HG02678 (cell line): ENCODE measurements at regions not wholly inside any gene's neighbourhood (a gene's known extent, or its start where the extent isn't known, plus 50 kb on each side); places are given as distances from the start of the nearest gene placed in this dataset.
"Not testable (repeated sequence)": the region's sequence is repeated elsewhere in the genome, so short reads cannot be mapped to it uniquely, and the experiment has no call there.

Experiments
- ATAC-seq: cut with Tn5 transposase; IDR thresholded peaks from one replicate; pipeline ENCODE4 v1.9.1; 2021; ENCODE audit warnings: mild to moderate bottlenecking, moderate library complexity; ENCODE audit not compliant: unreplicated experiment

DNA sequence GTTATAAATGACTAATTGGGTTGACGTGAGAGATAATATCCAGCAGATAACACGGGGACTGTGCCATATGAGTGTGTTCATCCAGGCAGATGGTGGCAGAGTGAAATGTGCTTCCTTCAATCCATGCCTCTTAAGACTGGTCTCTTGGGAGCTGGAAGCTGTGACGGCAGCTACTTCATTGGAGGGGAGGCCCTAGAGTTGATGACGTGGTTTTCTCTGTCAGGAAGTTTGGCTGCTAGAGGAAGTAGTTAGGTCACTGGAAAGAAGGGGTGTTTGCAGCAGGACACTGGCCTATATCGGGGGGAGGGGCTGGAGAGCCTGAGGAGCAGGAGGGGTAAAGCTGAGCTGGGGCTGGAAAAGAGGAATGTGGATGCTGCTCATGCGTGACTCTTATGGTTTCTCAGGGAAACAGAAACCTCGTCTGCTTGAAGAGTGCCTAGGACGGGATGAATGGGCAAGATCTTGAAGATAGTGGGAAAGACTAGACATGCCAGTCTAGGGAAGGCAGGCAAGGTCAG is 3051.6 kb downstream of the RPIA start:
- ATAC-seq: not testable (repeated sequence)

DNA sequence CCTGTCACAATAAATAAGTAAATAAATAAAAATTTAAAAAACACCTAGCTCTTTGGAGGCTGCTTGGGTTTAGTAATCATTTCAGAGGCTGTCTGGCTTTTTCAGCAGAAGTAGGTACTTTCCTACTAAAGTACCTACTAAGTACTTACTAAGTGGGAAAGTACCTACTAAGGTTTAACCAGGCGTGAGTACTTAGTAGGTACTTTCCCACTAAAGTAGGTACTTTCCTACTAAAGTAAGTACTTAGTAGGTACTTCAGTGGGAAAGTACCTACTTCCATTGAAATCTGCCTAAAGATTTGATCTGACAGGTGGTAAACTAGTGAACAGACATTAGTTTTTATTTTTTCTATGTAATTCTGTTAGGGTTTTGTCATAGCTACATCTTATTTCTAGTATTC is 3052.4 kb downstream of the RPIA start:
- not testable (repeated sequence) for ATAC-seq

DNA sequence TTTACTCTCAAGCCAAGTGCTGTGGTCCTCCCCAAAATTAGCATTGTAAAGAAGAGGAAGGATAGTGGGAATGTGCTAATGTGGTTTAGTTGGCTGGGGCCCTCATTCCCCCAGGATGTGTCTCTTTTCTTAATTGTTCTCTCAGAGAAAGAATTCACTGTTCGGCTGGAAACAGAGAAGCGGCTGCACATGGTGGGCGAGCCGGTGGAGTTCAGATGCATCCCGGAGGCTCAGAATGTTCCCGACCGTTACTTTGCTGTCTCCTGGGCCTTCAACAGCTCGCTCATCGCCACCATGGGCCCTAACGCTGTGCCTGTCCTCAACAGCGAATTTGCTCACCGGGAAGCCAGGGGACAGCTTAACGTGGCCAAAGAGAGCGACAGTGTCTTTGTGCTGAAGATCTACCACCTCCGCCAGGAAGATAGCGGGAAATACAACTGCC is 3053.2 kb downstream of the RPIA start:
- ATAC-seq: not testable (repeated sequence)

DNA sequence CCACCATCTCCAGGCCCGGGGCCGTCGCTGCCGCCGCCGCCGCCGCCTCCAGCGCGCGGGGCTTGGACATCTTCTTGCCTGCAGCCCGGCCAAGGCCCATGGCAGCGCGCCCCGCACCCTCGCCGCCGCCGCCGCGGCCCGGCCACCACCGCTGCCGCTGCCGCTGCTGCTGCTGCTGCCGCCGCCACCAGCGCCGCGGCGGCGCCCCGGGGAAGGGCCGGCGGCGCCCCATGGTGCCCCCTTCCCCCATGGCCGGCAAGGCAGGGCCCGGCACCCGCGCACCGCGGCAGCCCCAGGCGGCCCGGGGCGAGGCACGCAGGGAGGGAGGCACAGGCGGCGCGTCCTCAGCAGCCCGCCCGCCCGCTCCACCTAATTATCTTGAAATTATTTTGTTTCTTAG is 3057.4 kb downstream of the RPIA start:
- ATAC-seq: no peak

DNA sequence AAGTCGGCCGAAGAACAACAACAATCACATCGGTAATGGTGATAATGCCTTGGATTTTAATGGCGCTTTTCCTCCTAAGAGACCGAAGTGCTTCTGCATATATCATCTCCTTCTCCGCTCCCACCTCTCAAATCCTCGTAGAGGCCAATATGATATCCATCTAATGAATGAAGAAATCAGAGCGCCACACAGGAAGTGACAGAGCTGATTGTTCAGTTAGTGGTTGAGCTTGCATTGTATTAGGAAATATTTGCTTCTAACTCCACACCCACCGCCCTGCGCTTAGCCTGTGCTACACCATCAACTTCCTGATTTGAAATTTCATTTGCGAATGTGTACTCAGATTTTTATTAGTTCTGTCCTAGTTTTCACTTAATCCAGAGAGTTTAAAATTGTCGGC is 3058.2 kb downstream of the RPIA start:
- ATAC-seq: not testable (repeated sequence)

DNA sequence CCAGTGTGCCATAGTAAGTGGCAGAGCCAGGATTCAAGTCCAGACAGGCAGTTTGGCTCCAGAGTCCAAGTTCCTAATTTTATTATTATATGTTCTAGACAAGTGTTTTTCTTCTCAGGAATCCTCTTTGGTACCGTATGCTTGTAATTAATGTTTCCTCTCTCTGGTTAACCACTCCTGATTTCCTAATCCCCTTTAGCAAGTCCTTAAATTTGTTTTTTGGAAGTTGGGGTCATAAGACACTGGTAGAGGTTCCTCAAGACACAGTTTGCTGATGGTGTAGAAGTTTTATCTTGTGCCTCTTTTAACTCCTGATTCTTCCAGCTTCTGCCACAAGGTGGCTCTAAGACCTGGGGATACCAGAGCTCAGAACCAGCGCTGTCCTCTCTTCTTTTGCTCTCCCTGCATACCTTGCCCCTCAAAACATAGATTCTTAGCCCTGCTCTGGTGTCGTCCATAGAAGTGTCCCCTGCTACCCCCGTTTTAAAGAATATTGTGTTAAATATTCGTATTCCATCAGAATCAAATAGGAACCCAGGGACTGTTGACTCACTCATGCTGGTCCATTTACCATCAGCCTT is 3068.0 kb downstream of the RPIA start:
- peak; percentile 74 for ATAC-seq

DNA sequence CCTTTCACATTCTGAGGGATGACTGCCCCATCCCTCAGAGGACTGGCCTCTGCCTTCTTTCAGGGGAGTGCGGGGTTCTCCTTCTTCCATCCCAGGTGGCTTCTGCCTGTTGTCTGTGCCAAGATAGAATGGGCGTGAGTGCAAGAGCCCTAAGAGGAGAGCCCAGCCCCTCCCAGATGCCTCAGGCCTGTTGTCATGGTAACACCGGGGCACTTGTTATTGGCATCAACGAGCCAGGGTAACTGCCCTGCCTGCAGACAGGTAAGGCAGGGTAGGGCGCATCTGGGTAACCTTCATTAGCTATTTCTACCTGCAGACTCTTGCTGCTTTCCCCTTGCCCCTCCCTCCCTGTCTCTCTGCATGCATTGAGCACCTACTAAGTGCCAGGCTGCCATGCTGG is 3069.2 kb downstream of the RPIA start:
- not testable (repeated sequence) for ATAC-seq

DNA sequence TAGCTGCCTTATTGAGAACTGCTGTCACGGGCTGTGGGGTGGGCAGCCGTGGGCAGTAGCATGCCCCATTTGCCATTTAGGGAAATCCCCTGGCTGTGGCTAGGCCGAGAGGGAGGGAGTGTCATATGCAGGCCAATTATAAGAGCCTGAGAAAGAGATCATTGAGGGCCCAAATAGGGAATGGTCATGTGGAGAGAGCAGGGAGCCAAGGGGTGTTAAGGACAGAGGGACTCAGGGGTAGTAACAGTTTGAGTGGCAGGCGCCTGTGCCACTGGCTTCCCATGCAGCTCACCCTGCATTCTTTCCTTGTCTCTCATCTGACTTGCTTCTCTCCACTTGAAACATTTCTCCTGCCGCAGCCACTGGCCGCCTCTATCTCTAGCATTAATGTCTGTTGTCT is 3070.8 kb downstream of the RPIA start:
- not testable (repeated sequence) for ATAC-seq

DNA sequence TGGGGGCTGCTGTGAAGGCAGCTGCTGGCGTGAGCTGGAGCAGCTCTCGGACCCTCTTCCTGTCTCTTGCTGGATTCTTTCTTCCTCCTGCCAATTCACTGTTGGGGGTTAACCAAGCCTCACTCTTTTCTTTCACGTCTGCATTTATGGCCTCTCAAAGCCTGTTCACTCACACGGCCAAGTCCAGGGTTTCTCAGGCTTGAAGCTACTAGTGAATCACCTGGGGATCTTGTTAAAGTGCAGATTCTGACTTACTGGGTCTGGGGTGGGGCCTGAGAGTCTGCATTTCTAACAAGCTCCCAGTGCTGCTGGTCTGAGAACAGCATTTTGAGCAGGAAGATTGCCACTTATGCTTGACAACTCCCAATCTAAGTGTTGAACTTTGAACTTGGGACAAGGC is 3072.2 kb downstream of the RPIA start:
- ATAC-seq: not testable (repeated sequence)

DNA sequence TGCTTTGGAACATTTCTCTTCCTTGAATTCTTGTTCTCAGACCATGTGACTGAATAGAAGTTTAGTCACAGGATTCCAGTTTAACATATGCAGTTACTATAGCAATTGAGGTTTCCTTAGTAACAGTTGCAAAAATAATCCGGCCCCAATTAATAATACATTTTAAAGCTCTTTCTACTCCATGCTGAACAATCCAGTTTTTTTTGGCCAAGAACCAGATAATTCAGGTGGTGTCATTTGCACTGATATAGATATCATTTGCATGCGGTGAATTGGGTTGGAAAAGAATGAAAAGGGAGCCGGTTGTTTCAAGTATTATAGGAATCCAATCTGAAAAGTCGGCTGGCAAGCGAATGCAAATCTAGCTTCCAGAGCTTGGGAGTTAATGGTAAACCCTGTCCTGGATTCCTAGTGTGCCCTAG is 3073.1 kb downstream of the RPIA start:
- ATAC-seq: not testable (repeated sequence)

DNA sequence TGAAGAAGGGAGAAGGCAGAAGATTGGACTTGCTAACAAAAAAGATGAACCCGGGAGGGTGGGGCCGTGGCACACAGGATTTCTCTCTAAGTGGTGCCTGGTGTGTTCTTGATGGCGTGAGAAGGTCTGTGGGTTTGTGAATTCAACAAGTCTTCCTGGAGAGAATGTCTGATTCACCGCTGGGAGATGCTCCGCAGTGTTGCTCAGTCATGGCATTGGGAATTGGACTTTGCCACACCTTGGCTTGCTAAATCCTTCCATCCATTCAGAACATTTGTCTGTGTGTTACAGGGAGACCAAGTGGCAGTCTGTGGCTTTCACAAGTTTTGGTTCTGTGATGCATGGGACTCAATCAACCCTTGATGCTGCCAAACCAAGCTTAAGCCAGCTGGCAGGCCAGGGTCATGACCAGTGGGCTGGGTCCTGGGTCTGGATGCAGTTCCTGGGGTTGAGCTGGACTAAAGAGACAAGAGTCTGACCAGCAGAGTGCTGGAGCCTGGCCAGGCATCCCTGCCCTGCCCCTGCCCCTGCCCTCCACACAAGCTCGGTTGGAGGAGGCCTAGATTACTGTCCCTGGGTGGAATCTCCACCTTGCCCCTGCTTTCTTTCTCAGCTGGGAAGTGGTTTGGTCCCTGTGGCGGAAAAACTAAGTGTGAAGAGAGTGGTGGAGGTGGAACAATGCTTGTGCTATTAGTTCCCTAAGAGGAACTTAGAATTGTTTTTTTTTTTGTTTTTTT is 3073.7 kb downstream of the RPIA start:
- not testable (repeated sequence) for ATAC-seq

DNA sequence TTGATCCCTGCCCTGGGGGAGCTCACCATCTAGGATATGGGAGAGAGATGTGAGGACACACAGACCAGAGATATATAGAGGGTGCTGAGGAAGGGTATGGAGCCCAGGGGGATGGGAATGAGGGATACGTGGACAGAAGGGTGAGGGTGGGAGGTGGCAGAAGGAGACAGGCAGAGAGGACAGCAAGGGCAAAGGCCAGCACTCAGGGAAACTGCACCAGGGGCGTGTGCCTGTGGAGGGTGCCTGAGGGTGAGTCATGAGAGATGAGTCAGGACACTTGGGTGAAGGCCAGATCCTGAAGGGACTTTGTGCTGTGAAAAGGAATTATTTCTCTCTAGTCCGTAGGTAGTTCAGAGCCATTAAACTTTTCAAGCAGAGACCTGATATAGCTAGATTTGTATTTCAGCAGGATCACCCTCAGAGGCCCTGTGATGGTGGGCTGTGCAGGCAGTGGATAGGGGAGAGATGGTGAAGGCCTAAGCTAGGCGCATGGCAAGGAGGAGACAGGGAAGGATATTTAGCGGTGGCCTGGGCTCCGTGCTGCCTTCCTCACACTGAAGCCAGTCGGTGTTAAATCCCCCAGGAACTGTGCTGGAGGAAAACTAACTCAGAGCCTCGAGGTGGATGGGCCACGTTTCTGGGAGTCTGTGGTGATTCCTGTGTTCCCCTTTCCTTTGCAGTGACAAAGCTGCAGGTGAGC is 3075.0 kb downstream of the RPIA start:
- not testable (repeated sequence) for ATAC-seq

DNA sequence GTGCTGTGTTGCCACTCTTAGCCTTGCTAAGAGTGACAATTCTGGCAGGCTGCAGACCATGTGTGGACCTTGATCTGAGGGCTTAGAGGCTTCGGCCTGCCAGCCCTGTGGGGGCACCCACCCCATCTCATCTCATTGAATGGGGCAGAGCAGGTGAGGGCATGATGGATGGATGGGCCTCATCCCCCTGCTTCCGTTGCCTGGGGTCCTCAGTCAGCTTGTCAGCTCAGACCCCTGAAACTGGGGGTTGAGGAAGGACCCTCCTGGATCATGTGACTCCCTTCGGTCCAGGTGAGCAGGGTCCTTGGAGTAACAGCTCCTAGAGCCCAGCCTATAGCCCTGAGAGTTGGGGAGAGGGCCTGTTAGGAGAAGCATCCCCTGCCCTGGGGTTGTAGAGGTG is 3076.8 kb downstream of the RPIA start:
- not testable (repeated sequence) for ATAC-seq

DNA sequence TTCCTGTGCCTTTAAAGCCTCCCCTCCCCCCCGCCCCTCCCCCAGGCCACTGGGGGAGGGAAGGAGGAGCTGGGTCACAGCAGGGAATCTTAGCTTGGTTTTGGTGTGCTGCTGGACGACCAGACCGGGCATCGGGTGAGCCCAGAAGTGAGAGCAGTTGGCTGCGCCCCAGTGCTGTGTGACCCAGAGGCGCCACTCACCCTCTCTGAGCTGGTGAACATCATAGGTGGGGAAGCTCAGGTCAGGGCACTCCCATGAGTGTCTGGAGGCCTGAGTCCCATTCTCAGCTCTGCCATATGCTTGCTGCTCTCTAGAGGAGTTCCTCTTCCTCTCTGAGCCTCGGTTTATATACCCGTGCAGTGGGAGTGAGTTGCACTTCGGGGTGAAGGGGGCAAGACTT is 3077.5 kb downstream of the RPIA start:
- not testable (repeated sequence) for ATAC-seq

DNA sequence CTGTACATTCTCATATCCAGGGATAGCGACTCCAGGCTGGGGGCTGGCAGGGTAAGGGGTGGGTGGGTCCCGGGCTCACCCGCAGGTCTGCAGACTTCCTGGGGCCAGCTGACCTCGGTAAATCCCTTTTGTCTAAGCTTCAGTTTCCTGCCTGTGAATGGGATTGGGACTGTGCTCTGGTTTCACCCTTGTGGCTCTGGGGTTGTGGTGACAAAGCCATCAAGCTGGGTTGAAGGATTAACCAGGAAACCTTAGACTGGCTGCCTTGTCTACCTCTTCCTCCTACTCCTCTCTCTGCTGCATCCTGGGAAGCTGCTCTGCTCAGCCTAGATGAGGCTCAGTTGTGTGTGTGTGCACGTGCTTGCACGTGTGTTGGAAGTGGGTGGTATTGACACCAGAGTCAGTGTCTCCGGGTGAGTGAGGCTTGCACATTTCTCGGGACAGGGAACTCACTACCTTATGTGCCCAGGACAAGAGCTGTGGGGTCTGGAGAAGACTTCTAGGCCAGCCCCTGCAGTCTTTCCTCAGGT is 3078.6 kb downstream of the RPIA start:
- ATAC-seq: not testable (repeated sequence)

DNA sequence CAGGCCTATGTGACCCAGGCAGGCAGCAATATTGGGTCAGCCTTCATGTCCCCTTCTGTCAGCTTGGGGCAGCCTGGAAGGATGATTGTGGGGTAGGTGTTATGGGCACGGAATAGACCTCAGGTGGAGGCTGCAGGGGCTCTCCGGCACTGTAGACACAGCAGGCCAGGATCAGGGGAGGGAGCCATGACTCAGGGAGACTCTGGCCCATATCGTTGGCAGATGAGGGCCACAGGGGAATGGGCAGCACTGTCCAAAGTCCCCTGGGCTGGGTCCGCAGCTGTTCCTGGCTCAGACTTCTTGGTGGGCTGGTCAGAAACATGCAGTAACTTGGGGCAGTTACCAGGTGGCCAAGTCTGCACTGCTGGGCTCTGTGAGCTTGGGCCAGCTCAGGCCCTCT is 3080.1 kb downstream of the RPIA start:
- not testable (repeated sequence) for ATAC-seq

DNA sequence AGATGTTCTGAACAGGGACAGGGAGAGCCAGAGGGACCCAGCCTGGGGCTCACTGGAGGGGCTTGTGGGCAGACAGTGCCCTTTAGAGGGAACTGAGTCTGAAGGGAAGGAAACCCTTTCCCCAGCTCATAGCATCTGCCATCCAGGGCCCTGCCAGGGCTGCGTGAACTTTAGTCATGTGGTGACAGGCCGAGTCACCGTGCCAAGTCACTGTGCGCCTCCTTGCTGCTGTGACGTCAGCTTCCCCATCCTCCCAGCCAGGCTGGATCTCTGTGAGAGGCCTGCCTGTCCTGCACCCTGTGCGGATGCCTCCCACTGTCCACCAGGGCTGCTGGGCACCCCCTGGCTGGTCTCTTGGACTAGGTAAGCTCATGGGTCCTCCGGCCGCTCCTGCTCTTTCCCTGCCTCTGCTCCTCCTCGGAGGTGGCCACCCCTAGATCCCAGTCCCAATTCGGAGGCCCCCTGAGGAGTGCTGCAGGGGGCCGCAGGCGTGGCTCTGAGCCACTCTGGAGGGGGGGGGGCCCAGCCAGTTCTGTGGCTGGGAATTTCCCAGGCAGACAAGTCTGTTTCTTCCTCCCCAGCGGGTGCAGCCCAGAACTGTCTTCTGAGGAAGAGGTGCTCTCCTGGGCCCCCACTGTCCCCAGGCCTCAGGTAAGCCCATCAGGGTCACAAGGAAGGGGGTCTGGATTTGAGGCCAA is 3080.9 kb downstream of the RPIA start:
- not testable (repeated sequence) for ATAC-seq

DNA sequence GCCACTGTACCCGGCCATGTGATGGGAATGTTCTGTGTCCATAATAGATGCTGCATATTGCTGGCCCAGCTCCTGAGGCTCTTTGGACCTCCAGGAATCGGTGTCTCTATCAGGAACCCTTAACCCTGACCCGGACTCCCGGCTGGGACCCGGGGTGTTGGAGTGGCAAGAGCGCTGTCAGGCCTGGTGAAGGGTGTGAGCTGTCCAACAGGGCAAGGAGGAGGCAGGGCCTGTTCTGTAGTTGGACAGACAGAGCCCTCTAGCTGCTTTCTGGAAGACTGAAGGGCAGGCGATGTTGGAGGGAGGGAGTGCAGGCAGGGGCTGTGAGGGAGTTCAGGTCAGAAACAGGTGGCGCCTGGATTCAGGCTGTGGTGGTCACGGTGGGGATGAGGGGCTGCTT is 3082.3 kb downstream of the RPIA start:
- not testable (repeated sequence) for ATAC-seq

DNA sequence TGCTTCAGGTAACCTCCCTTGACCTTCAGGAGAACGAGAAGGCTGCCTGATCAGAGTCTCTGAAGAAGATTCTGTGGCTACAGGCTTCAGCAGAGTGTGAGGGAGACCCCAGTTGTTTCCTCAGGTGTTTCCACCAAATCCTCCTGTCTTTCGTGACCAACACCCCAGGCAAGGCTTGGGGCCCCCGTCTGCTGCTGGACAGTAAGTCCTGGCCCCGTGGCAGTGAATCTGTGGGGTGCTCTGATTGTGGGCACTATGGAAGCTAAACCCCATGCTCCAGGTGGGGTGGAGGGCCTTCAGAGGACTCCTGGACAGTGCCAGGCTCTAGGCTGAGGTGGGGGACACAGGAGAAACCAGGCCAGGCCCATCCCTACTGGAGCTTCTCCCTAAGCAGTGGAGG is 3083.7 kb downstream of the RPIA start:
- not testable (repeated sequence) for ATAC-seq

DNA sequence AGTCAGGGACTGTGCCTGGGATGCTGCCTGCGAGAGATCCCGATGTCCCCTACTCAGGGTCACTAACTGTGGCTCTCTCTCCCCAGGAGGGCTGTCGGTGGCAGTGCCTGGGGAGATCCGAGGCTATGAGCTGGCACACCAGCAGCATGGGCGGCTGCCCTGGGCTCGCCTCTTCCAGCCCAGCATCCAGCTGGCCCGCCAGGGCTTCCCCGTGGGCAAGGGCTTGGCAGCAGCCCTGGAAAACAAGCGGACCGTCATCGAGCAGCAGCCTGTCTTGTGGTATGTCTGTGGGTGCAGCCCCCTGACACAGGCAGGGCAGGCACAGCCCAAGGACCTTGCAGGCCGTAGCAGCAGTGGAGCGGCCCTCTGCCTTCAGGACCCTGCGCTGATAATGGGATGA is 3088.9 kb downstream of the RPIA start:
- not testable (repeated sequence) for ATAC-seq

DNA sequence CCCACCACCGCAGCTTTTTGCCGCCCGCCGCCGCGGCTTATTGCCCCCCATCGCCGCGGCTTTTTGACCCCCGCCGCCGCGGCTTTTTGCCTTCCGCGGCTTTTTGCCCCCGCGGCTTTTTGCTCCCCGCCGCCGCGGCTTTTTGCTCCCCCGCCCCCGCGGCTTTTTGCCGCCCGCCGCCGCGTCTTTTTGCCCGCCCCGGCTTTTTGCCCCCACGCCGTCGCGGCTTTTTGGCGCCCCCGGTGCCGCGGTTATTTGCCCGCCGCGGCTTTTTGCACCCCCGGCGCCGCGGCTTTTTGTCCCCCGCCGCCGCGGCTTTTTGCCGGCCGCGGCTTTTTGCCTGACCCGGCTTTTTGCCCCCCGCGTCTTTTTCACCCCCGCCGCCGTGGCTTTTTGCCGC is 3061.8 kb upstream of the TEKT4 start:
- not testable (repeated sequence) for ATAC-seq
